ENCODE measurements at regions not wholly inside any gene's neighbourhood (a gene's known extent, or its start where the extent isn't known, plus 50 kb on each side); places are given as distances from the start of the nearest gene placed in this dataset.
"Not testable (repeated sequence)": the region's sequence is repeated elsewhere in the genome, so short reads cannot be mapped to it uniquely, and the experiment has no call there.

DNA sequence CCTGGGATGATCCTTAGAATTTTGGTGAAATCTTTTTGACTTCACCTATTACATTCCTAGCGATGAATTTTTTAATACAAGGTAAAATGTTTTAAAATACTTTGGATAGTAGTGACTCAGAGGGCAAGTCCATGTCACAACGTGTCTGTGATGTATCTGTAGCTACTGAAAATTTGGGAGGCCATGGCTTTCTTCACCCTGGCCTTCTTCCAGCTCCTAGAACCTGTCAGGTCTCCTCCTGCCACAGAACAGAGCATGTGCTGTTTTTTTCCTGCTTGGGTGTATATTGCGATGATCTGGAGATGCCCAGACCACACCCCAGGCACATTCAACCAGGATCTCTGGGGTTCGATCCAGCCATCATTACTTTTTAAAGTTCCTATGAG is 194.4 kb downstream of the BTBD3 start:
- H3K27me3 ChIP-seq = no peaks in the 10 kb centered on the region
- no peaks in the 10 kb centered on the region for H3K36me3 ChIP-seq
- DNase-seq (ENCODE audit: low spot score) = no peak
- no peaks in the 10 kb centered on the region for H4K20me1 ChIP-seq (ENCODE audit: low read depth)
- Mint-ChIP-seq H3K4me1 (no peaks in the 10 kb centered on the region), H3K27me3 (ENCODE audit: insufficient read depth, low read depth) (no peaks in the 10 kb centered on the region), H3K4me3 (no peak overlapping the region), H3K9me3 (peaks cover 4% of the 10 kb centered on the region), H3K36me3 (no peaks in the 10 kb centered on the region), H3K27ac (no peak overlapping the region)
- H3K4me1 ChIP-seq = no peaks in the 10 kb centered on the region
- no peaks in the 10 kb centered on the region for H3K9me3 ChIP-seq (ENCODE audit: low read depth)
- no peak overlapping the region for H3K27ac ChIP-seq
- no peak overlapping the region for H3K4me2 ChIP-seq
- TF ChIP-seq, protein P1, sequence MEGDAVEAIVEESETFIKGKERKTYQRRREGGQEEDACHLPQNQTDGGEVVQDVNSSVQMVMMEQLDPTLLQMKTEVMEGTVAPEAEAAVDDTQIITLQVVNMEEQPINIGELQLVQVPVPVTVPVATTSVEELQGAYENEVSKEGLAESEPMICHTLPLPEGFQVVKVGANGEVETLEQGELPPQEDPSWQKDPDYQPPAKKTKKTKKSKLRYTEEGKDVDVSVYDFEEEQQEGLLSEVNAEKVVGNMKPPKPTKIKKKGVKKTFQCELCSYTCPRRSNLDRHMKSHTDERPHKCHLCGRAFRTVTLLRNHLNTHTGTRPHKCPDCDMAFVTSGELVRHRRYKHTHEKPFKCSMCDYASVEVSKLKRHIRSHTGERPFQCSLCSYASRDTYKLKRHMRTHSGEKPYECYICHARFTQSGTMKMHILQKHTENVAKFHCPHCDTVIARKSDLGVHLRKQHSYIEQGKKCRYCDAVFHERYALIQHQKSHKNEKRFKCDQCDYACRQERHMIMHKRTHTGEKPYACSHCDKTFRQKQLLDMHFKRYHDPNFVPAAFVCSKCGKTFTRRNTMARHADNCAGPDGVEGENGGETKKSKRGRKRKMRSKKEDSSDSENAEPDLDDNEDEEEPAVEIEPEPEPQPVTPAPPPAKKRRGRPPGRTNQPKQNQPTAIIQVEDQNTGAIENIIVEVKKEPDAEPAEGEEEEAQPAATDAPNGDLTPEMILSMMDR (IDR thresholded peaks at IDR 0.05) = no peak
- no peak for TF ChIP-seq EZH2phosphoT487 (IDR thresholded peaks at IDR 0.05)
- TF ChIP-seq EZH2 (IDR thresholded peaks at IDR 0.05) = no peak
- H3K79me2 ChIP-seq (ENCODE audit: low read depth) = no peaks in the 10 kb centered on the region
- H3K4me3 ChIP-seq = no peak overlapping the region
- H2AFZ ChIP-seq (replicated peaks) = no peak overlapping the region
- H3F3A ChIP-seq (ENCODE audit: low read depth) = no peaks in the 10 kb centered on the region
- no peak overlapping the region for H3K9ac ChIP-seq

DNA sequence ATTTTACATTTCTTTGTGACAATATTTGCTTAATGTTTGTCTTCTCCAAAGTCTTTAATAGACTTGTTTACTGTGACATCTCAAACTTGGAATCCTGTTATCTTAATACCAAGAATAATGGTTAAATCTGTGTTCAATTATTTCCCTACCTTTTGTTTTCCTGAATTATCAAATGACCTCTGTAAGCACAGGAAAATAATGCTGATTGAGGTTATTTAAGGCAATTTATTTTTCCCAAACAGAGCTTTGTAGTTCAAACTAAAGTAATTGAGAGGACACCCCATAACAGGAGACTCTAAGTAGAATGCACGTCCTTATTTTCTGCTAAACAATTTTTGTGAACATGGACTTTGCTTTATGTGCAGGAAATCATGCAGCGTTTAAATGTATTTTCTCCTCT is 195.0 kb downstream of the BTBD3 start:
- H3F3A ChIP-seq (ENCODE audit: low read depth) = no peaks in the 10 kb centered on the region
- no peaks in the 10 kb centered on the region for H3K79me2 ChIP-seq (ENCODE audit: low read depth)
- no peaks in the 10 kb centered on the region for H3K9me3 Mint-ChIP-seq
- H3K27ac Mint-ChIP-seq = no peak overlapping the region
- H3K36me3 Mint-ChIP-seq = no peaks in the 10 kb centered on the region
- no peak overlapping the region for H3K4me3 Mint-ChIP-seq
- no peak overlapping the region for H3K4me3 ChIP-seq
- H2AFZ ChIP-seq (replicated peaks) = no peak overlapping the region
- H3K9me3 ChIP-seq (ENCODE audit: low read depth) = no peaks in the 10 kb centered on the region
- TF ChIP-seq EZH2 (IDR thresholded peaks at IDR 0.05) (no peak), EZH2phosphoT487 (IDR thresholded peaks at IDR 0.05) (no peak)
- TF ChIP-seq, protein P1 (IDR thresholded peaks at IDR 0.05) = no peak
- no peak overlapping the region for H3K27ac ChIP-seq
- no peaks in the 10 kb centered on the region for H3K27me3 ChIP-seq
- no peaks in the 10 kb centered on the region for H3K4me1 ChIP-seq
- no peaks in the 10 kb centered on the region for H3K36me3 ChIP-seq
- no peak overlapping the region for H3K9ac ChIP-seq
- H3K4me1 Mint-ChIP-seq = no peaks in the 10 kb centered on the region
- no peaks in the 10 kb centered on the region for H3K27me3 Mint-ChIP-seq (ENCODE audit: insufficient read depth, low read depth)
- no peak for DNase-seq (ENCODE audit: low spot score)
- H3K4me2 ChIP-seq = no peak overlapping the region
- H4K20me1 ChIP-seq (ENCODE audit: low read depth) = no peaks in the 10 kb centered on the region

DNA sequence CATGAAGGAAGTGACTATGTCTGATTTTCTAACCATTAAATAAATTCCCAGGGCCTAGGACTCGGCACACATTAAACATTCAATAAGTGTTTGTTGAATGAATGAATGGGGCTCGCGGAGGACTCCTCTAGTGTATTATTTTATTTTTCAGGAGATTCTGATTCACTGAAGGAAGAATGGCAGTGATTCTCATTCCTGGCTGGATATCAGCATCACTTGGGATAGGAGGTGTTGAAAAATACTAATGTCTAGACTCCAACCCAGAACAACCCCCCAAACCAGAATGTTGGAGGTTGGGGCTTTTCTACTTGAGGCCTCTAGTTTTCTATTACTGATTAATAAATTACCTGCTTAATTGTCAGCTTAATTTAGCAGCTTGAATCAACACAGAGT is 195.4 kb downstream of the BTBD3 start:
- no peaks in the 10 kb centered on the region for H3K36me3 Mint-ChIP-seq
- no peak overlapping the region for H3K4me3 Mint-ChIP-seq
- DNase-seq (ENCODE audit: low spot score) = no peak
- no peak overlapping the region for H3K27ac Mint-ChIP-seq
- H3K27me3 Mint-ChIP-seq (ENCODE audit: insufficient read depth, low read depth) = no peaks in the 10 kb centered on the region
- Histone ChIP-seq H2AFZ (replicated peaks) (no peak overlapping the region), H3K4me1 (no peaks in the 10 kb centered on the region), H3K79me2 (ENCODE audit: low read depth) (no peaks in the 10 kb centered on the region), H3F3A (ENCODE audit: low read depth) (no peaks in the 10 kb centered on the region), H4K20me1 (ENCODE audit: low read depth) (no peaks in the 10 kb centered on the region), H3K9me3 (ENCODE audit: low read depth) (no peaks in the 10 kb centered on the region), H3K4me3 (no peak overlapping the region), H3K27ac (no peak overlapping the region), H3K27me3 (no peaks in the 10 kb centered on the region), H3K4me2 (no peak overlapping the region), H3K9ac (no peak overlapping the region), H3K36me3 (no peaks in the 10 kb centered on the region)
- TF ChIP-seq EZH2 (IDR thresholded peaks at IDR 0.05) (no peak), EZH2phosphoT487 (IDR thresholded peaks at IDR 0.05) (no peak)
- no peaks in the 10 kb centered on the region for H3K4me1 Mint-ChIP-seq
- no peaks in the 10 kb centered on the region for H3K9me3 Mint-ChIP-seq

DNA sequence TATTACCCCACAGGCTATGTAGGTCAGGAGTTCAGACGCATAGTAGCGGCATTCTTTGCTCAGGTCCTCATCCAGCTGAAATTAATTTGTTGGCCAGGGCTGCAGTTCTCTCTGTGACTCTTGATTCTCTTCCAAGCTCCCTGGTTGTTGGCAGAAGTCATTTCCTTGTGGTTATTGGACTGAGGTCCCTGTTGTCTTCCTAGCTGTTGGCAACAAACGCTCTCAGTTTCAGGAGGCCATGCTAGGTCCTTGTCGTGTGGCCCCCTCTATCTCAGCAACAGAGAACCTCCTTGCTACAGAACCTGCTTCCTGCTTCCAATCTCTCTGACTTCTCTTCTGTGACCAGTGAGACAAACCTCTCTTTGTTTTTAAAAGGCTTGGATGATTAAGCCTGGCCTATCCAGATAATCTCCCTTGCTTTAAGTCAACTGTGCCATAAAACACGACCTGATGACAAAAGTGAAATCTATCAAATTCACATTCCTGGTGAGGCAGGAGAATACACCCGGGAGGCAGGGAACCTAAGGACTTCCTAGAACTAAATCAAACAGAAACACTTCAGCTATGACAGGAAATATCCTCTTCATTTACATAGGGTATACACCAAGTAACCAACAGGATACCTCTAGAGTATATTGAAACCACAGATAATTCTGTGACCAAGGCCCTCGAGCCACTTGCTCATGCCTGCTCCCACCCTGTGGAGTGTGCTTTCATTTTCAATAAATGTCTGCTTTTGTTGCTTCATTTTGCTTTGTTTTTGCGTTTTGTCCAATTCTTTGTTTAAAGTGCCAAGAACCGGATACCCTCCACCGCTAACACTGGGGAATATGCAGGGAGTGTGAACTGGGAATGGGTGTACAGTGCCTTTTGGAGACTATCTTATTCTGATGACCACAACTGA is 196.0 kb downstream of the BTBD3 start:
- TF ChIP-seq EZH2 (IDR thresholded peaks at IDR 0.05) (no peak), EZH2phosphoT487 (IDR thresholded peaks at IDR 0.05) (no peak)
- TF ChIP-seq, protein P1 (IDR thresholded peaks at IDR 0.05) = no peak
- Histone ChIP-seq H4K20me1 (ENCODE audit: low read depth) (no peaks in the 10 kb centered on the region), H3K4me2 (no peak overlapping the region), H3F3A (ENCODE audit: low read depth) (no peaks in the 10 kb centered on the region), H3K9me3 (ENCODE audit: low read depth) (no peaks in the 10 kb centered on the region), H3K36me3 (no peaks in the 10 kb centered on the region), H3K79me2 (ENCODE audit: low read depth) (no peaks in the 10 kb centered on the region), H2AFZ (replicated peaks) (no peak overlapping the region), H3K27me3 (no peaks in the 10 kb centered on the region), H3K4me1 (no peaks in the 10 kb centered on the region), H3K27ac (no peak overlapping the region), H3K9ac (no peak overlapping the region), H3K4me3 (no peak overlapping the region)
- H3K27me3 Mint-ChIP-seq (ENCODE audit: insufficient read depth, low read depth) = no peaks in the 10 kb centered on the region
- no peak overlapping the region for H3K4me3 Mint-ChIP-seq
- H3K4me1 Mint-ChIP-seq = no peaks in the 10 kb centered on the region
- no peaks in the 10 kb centered on the region for H3K36me3 Mint-ChIP-seq
- no peak overlapping the region for H3K27ac Mint-ChIP-seq
- no peak for DNase-seq (ENCODE audit: low spot score)
- no peaks in the 10 kb centered on the region for H3K9me3 Mint-ChIP-seq

DNA sequence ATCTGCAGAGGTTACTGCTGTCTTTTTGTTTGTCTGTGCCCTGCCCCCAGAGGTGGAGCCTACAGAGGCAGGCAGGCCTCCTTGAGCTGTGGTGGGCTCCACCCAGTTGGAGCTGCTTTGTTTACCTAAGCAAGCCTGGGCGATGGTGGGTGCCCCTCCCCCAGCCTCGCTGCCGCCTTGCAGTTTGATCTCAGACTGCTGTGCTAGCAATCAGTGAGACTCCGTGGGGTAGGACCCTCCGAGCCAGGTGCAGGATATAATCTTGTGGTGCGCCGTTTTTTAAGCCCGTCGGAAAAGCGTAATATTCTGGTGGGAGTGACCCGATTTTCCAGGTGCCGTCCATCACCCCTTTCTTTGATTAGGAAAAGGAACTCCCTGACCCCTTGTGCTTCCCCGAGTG is 211.4 kb downstream of the BTBD3 start:
- H3K27ac ChIP-seq; H3K9me3 Mint-ChIP-seq; H3K79me2 ChIP-seq (ENCODE audit: low read depth); H3K27me3 Mint-ChIP-seq (ENCODE audit: insufficient read depth, low read depth); H3K27me3 ChIP-seq; H3F3A ChIP-seq (ENCODE audit: low read depth); H3K4me2 ChIP-seq; H3K4me1 ChIP-seq; H4K20me1 ChIP-seq (ENCODE audit: low read depth); H3K9me3 ChIP-seq (ENCODE audit: low read depth); H3K9ac ChIP-seq; H3K4me3 Mint-ChIP-seq; DNase-seq (ENCODE audit: low spot score); H3K4me3 ChIP-seq; H3K36me3 ChIP-seq; H3K27ac Mint-ChIP-seq; H3K36me3 Mint-ChIP-seq; H3K4me1 Mint-ChIP-seq: not testable (repeated sequence)
- peak overlapping the region; percentile 60 for H2AFZ ChIP-seq (replicated peaks)
